ENCODE measurements at regions not wholly inside any gene's neighbourhood (a gene's known extent, or its start where the extent isn't known, plus 50 kb on each side); places are given as distances from the start of the nearest gene placed in this dataset.

- no peak overlapping the region for H3K27ac ChIP-seq (ENCODE audit: low read depth, low read length)
- WGBS (ENCODE audit: insufficient coverage): no CpG with 5 or more reads among the region's 4 CpGs
- peaks cover 3% of the 10 kb centered on the region for H3K4me1 ChIP-seq (ENCODE audit: control insufficient read depth, insufficient read depth, low read length)
- DNase-seq (ENCODE audit: low read depth in 4 of 6, low spot score in 6 of 6): no peak
- no peaks in the 10 kb centered on the region for H3K27me3 ChIP-seq (ENCODE audit: control insufficient read depth, insufficient read depth, low read length)
- no peak overlapping the region for H3K4me3 ChIP-seq (ENCODE audit: low read depth, low read length)
- H3K9me3 ChIP-seq (ENCODE audit: control insufficient read depth, insufficient read depth, low read length): no peaks in the 10 kb centered on the region
- no peaks in the 10 kb centered on the region for H3K36me3 ChIP-seq (ENCODE audit: control insufficient read depth, insufficient read depth, low read length)
These were observed 49.7 kb downstream of the KLF12 start for GRCh38 chr13:74084375-74084935.

- H3K9me3 ChIP-seq (ENCODE audit: control insufficient read depth, insufficient read depth, low read length): no peaks in the 10 kb centered on the region
- no peak for DNase-seq (ENCODE audit: low read depth in 4 of 6, low spot score in 6 of 6)
- no CpG with 5 or more reads among the region's 3 CpGs for WGBS (ENCODE audit: insufficient coverage)
These were observed 51.5 kb downstream of the KLF12 start for GRCh38 chr13:74082741-74083160.

GRCh38 chr13:74080762-74081161, 53.4 kb downstream of the KLF12 start:
- DNase-seq (ENCODE audit: low read depth in 4 of 6, low spot score in 6 of 6): no peak
- Histone ChIP-seq H3K9me3 (ENCODE audit: control insufficient read depth, insufficient read depth, low read length) (no peaks in the 10 kb centered on the region), H3K27me3 (ENCODE audit: control insufficient read depth, insufficient read depth, low read length) (no peaks in the 10 kb centered on the region), H3K4me1 (ENCODE audit: control insufficient read depth, insufficient read depth, low read length) (peaks cover 3% of the 10 kb centered on the region), H3K36me3 (ENCODE audit: control insufficient read depth, insufficient read depth, low read length) (no peaks in the 10 kb centered on the region), H3K4me3 (ENCODE audit: low read depth, low read length) (no peak overlapping the region), H3K27ac (ENCODE audit: low read depth, low read length) (no peak overlapping the region)
- no CpG with 5 or more reads among the region's 1 CpG for WGBS (ENCODE audit: insufficient coverage)

More at GRCh38 chr13:74082741-74083160, 51.5 kb downstream of the KLF12 start:
- Histone ChIP-seq H3K36me3 (ENCODE audit: control insufficient read depth, insufficient read depth, low read length) (no peaks in the 10 kb centered on the region), H3K4me1 (ENCODE audit: control insufficient read depth, insufficient read depth, low read length) (peaks cover 3% of the 10 kb centered on the region), H3K27me3 (ENCODE audit: control insufficient read depth, insufficient read depth, low read length) (no peaks in the 10 kb centered on the region), H3K27ac (ENCODE audit: low read depth, low read length) (no peak overlapping the region), H3K4me3 (ENCODE audit: low read depth, low read length) (no peak overlapping the region)

DNA sequence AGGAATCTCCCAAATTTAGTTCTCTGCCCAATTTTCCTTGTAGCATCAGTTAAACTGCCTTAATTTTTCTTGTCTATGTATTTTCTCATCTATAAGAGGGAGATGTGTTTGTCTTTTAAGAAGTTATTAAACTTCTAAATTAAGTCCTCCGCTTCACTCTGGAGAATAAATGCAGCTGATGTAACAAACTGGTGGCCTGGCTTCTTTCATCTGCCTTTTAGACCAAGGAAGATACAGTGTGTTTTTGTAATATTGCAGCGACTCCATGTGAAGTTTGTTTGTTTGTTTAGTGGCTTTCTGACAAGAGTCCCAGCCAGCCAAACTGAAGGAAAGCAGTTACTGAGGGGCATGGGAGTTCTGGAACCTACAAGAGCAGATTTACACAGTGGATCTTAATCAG, 56.4 kb downstream of the KLF12 start:
- peak overlapping the region; percentile 47 for H3K27ac ChIP-seq (ENCODE audit: low read depth, low read length)
- DNase-seq (ENCODE audit: low read depth in 4 of 6, low spot score in 6 of 6): peak in 2 of 6 donors; percentile 20 to 66
- 0% methylated on average over 1 of the region's 2 CpGs for WGBS (ENCODE audit: insufficient coverage)

DNA sequence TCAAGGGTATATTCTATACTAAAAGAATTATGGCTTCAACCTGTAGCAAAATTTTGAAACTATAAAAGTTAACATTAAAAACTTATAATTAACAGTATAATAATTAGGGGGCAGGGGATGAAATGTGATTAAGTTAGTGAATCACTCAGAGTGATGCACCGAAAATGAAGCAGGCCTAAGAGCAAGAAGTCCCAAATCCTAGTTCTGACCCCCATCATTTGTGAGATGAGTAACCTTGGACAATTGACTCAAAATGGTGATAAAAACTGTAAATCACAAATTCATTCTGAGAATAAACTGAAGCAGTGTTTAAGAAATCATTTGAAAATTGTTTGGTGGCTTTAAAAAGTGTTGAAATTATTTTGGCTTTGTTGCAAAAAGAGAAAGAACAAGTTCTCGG, 56.8 kb downstream of the KLF12 start:
- Histone ChIP-seq H3K4me1 (ENCODE audit: control insufficient read depth, insufficient read depth, low read length) (no peaks in the 10 kb centered on the region), H3K27me3 (ENCODE audit: control insufficient read depth, insufficient read depth, low read length) (no peaks in the 10 kb centered on the region), H3K4me3 (ENCODE audit: low read depth, low read length) (no peak overlapping the region), H3K27ac (ENCODE audit: low read depth, low read length) (no peak overlapping the region), H3K36me3 (ENCODE audit: control insufficient read depth, insufficient read depth, low read length) (no peaks in the 10 kb centered on the region), H3K9me3 (ENCODE audit: control insufficient read depth, insufficient read depth, low read length) (no peaks in the 10 kb centered on the region)
- no peak for DNase-seq (ENCODE audit: low read depth in 4 of 6, low spot score in 6 of 6)
- 100% methylated on average over 1 of the region's 2 CpGs for WGBS (ENCODE audit: insufficient coverage)

More for the DNA sequence above, 56.4 kb downstream of the KLF12 start:
- Histone ChIP-seq H3K4me1 (ENCODE audit: control insufficient read depth, insufficient read depth, low read length) (no peaks in the 10 kb centered on the region), H3K27me3 (ENCODE audit: control insufficient read depth, insufficient read depth, low read length) (no peaks in the 10 kb centered on the region), H3K4me3 (ENCODE audit: low read depth, low read length) (no peak overlapping the region), H3K9me3 (ENCODE audit: control insufficient read depth, insufficient read depth, low read length) (no peaks in the 10 kb centered on the region), H3K36me3 (ENCODE audit: control insufficient read depth, insufficient read depth, low read length) (no peaks in the 10 kb centered on the region)

DNA sequence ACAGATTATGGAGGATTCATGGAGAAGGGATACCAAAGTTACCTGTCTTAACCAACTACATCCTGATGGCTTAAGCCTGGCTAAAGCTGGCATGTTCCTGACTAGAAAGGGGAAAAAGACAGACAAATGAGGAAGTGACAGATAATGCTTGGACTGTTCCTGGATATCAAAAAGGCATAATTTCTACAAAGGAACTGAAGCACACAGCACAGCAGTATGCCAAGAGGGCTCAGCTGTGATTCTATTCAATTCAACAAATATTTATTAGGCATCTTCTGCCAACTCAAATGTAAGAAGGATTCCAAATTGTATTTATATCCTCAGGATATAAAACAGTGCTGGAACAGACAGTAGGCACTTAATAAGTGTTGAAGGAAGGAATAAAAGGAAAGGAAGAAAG, 59.5 kb downstream of the KLF12 start:
- DNase-seq (ENCODE audit: low read depth in 4 of 6, low spot score in 6 of 6): peak in 2 of 6 donors; percentile 23 to 49
- no peaks in the 10 kb centered on the region for H3K27me3 ChIP-seq (ENCODE audit: control insufficient read depth, insufficient read depth, low read length)
- no peaks in the 10 kb centered on the region for H3K9me3 ChIP-seq (ENCODE audit: control insufficient read depth, insufficient read depth, low read length)
- no peak overlapping the region for H3K27ac ChIP-seq (ENCODE audit: low read depth, low read length)
- H3K36me3 ChIP-seq (ENCODE audit: control insufficient read depth, insufficient read depth, low read length): no peaks in the 10 kb centered on the region
- H3K4me1 ChIP-seq (ENCODE audit: control insufficient read depth, insufficient read depth, low read length): no peaks in the 10 kb centered on the region
- no peak overlapping the region for H3K4me3 ChIP-seq (ENCODE audit: low read depth, low read length)

GRCh38 chr13:74073274-74073673, 60.9 kb downstream of the KLF12 start:
- no peaks in the 10 kb centered on the region for H3K27me3 ChIP-seq (ENCODE audit: control insufficient read depth, insufficient read depth, low read length)
- peak overlapping the region; percentile 51 for H3K27ac ChIP-seq (ENCODE audit: low read depth, low read length)
- H3K36me3 ChIP-seq (ENCODE audit: control insufficient read depth, insufficient read depth, low read length): no peaks in the 10 kb centered on the region
- H3K4me3 ChIP-seq (ENCODE audit: low read depth, low read length): no peak overlapping the region
- no CpG with 5 or more reads among the region's 1 CpG for WGBS (ENCODE audit: insufficient coverage)
- H3K9me3 ChIP-seq (ENCODE audit: control insufficient read depth, insufficient read depth, low read length): no peaks in the 10 kb centered on the region
- H3K4me1 ChIP-seq (ENCODE audit: control insufficient read depth, insufficient read depth, low read length): no peaks in the 10 kb centered on the region
- peak in 1 of 6 donors; percentile 41 for DNase-seq (ENCODE audit: low read depth in 4 of 6, low spot score in 6 of 6)

- H3K27ac ChIP-seq (ENCODE audit: low read depth, low read length): no peak overlapping the region
- no CpG with 5 or more reads among the region's 1 CpG for WGBS (ENCODE audit: insufficient coverage)
- no peaks in the 10 kb centered on the region for H3K9me3 ChIP-seq (ENCODE audit: control insufficient read depth, insufficient read depth, low read length)
- no peak overlapping the region for H3K4me3 ChIP-seq (ENCODE audit: low read depth, low read length)
- DNase-seq (ENCODE audit: low read depth in 4 of 6, low spot score in 6 of 6): no peak
- H3K4me1 ChIP-seq (ENCODE audit: control insufficient read depth, insufficient read depth, low read length): no peaks in the 10 kb centered on the region
- H3K27me3 ChIP-seq (ENCODE audit: control insufficient read depth, insufficient read depth, low read length): no peaks in the 10 kb centered on the region
- no peaks in the 10 kb centered on the region for H3K36me3 ChIP-seq (ENCODE audit: control insufficient read depth, insufficient read depth, low read length)
These were observed 63.7 kb downstream of the KLF12 start for GRCh38 chr13:74070513-74070912.

- DNase-seq (ENCODE audit: low read depth in 4 of 6, low spot score in 6 of 6): no peak
- Histone ChIP-seq H3K4me1 (ENCODE audit: control insufficient read depth, insufficient read depth, low read length) (no peaks in the 10 kb centered on the region), H3K36me3 (ENCODE audit: control insufficient read depth, insufficient read depth, low read length) (no peaks in the 10 kb centered on the region), H3K9me3 (ENCODE audit: control insufficient read depth, insufficient read depth, low read length) (no peaks in the 10 kb centered on the region), H3K27ac (ENCODE audit: low read depth, low read length) (no peak overlapping the region), H3K4me3 (ENCODE audit: low read depth, low read length) (no peak overlapping the region), H3K27me3 (ENCODE audit: control insufficient read depth, insufficient read depth, low read length) (no peaks in the 10 kb centered on the region)
- WGBS (ENCODE audit: insufficient coverage): 96% methylated on average over 3 of the region's 4 CpGs
These were observed 64.1 kb downstream of the KLF12 start for GRCh38 chr13:74070065-74070464.

GRCh38 chr13:74068471-74068870, 65.7 kb downstream of the KLF12 start:
- H3K4me1 ChIP-seq (ENCODE audit: control insufficient read depth, insufficient read depth, low read length): no peaks in the 10 kb centered on the region

More at GRCh38 chr13:74068471-74068870, 65.7 kb downstream of the KLF12 start:
- Histone ChIP-seq H3K9me3 (ENCODE audit: control insufficient read depth, insufficient read depth, low read length) (no peaks in the 10 kb centered on the region), H3K36me3 (ENCODE audit: control insufficient read depth, insufficient read depth, low read length) (no peaks in the 10 kb centered on the region), H3K4me3 (ENCODE audit: low read depth, low read length) (no peak overlapping the region), H3K27me3 (ENCODE audit: control insufficient read depth, insufficient read depth, low read length) (no peaks in the 10 kb centered on the region), H3K27ac (ENCODE audit: low read depth, low read length) (no peak overlapping the region)
- DNase-seq (ENCODE audit: low read depth in 4 of 6, low spot score in 6 of 6): no peak
- WGBS (ENCODE audit: insufficient coverage): 97% methylated on average over 3 of the region's 7 CpGs

Data from spinal cord (tissue), 9 donors.